Peyer's patch (tissue), 4 donors: ENCODE measurements at regions not wholly inside any gene's neighbourhood (a gene's known extent, or its start where the extent isn't known, plus 50 kb on each side); places are given as distances from the start of the nearest gene placed in this dataset.

Experiments used
- POLR2A ChIP-seq, 2 donors: fragments of 450-650 bp; IDR thresholded peaks; one replicate each; pipeline ENCODE4 v1.5.1; 2017; ENCODE audit warnings: antibody characterized with exemption in 2 of 2, mild to moderate bottlenecking in 2 of 2, moderate library complexity in 2 of 2
- TF ChIP-seq, protein P1 (sequence below), 6 experiments: fragments of 450-650 bp in 4 of 6; fragments of 200-600 bp in 2 of 6; sonication (generic) in 1 of 6; IDR thresholded peaks; one replicate each; pipeline ENCODE4 v1.5.1; 2017 to 2019; ENCODE audit warnings: antibody characterized with exemption in 6 of 6, mild to moderate bottlenecking in 3 of 6, moderate library complexity in 1 of 6

DNA sequence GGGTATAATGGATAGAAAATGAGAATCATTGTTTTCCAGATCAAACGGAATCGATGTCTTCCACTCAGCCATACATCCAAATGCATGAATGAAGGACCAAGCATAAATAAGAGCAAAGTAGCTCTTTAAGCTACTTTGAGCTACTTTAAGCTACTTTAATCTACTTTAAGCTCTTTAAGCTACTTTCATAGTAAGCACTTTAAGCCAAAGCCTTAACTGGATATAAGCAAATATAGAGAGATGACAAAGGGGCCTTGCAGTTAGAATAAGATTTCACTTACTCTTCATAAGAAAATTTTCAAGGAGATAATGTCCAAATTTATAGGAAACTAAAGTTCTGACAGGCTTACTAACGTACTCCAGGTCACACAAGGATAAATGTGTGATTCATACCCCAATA lies 355.6 kb upstream of the KITLG start:
- TF ChIP-seq, protein P1, sequence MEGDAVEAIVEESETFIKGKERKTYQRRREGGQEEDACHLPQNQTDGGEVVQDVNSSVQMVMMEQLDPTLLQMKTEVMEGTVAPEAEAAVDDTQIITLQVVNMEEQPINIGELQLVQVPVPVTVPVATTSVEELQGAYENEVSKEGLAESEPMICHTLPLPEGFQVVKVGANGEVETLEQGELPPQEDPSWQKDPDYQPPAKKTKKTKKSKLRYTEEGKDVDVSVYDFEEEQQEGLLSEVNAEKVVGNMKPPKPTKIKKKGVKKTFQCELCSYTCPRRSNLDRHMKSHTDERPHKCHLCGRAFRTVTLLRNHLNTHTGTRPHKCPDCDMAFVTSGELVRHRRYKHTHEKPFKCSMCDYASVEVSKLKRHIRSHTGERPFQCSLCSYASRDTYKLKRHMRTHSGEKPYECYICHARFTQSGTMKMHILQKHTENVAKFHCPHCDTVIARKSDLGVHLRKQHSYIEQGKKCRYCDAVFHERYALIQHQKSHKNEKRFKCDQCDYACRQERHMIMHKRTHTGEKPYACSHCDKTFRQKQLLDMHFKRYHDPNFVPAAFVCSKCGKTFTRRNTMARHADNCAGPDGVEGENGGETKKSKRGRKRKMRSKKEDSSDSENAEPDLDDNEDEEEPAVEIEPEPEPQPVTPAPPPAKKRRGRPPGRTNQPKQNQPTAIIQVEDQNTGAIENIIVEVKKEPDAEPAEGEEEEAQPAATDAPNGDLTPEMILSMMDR (IDR thresholded peaks at IDR 0.05): no peak
- no peak for TF ChIP-seq POLR2A (IDR thresholded peaks at IDR 0.05)
